ENCODE measurements at regions not wholly inside any gene's neighbourhood (a gene's known extent, or its start where the extent isn't known, plus 50 kb on each side); places are given as distances from the start of the nearest gene placed in this dataset.

GRCh38 chr7:113810080-113810744 is 108.6 kb downstream of the PPP1R3A start:
- no peak for TF ChIP-seq TARDBP (IDR thresholded peaks at IDR 0.05)
- TF ChIP-seq L3MBTL2 (conservative IDR thresholded peaks at IDR 0.05): no peak
- TF ChIP-seq BHLHE40 (IDR thresholded peaks at IDR 0.05; ENCODE audit: borderline replicate concordance): no peak
- TF ChIP-seq, protein P1, sequence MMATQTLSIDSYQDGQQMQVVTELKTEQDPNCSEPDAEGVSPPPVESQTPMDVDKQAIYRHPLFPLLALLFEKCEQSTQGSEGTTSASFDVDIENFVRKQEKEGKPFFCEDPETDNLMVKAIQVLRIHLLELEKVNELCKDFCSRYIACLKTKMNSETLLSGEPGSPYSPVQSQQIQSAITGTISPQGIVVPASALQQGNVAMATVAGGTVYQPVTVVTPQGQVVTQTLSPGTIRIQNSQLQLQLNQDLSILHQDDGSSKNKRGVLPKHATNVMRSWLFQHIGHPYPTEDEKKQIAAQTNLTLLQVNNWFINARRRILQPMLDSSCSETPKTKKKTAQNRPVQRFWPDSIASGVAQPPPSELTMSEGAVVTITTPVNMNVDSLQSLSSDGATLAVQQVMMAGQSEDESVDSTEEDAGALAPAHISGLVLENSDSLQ (IDR thresholded peaks at IDR 0.05): no peak
- no peak for TF ChIP-seq FOXM1 (IDR thresholded peaks at IDR 0.05; ENCODE audit: borderline replicate concordance)
- TF ChIP-seq SUZ12 (IDR thresholded peaks at IDR 0.05): no peak
- no peak for TF ChIP-seq ARNT (IDR thresholded peaks at IDR 0.05)
- TF ChIP-seq FOXK2 (IDR thresholded peaks at IDR 0.05): no peak
- TF ChIP-seq FOXA1 (IDR thresholded peaks at IDR 0.05): no peak
- no peak for TF ChIP-seq SP1 (IDR thresholded peaks at IDR 0.05)
- no peak for TF ChIP-seq NFRKB (IDR thresholded peaks at IDR 0.05)

Measured in HEK293T (cell line).